DND-41 (cell line): ENCODE measurements at regions not wholly inside any gene's neighbourhood (a gene's known extent, or its start where the extent isn't known, plus 50 kb on each side); places are given as distances from the start of the nearest gene placed in this dataset.

Source experiments
- ATAC-seq: fragments of 200-7000 bp; cut with Tn5 transposase; 3 replicates; pipeline ENCODE4 v1.9.1; 2021; ENCODE audit warnings: low read depth; ENCODE audit not compliant: insufficient read depth
- DNase-seq: peaks from one replicate; pipeline ENCODE4 v3.0.0-alpha.2; 2020
- H2AFZ ChIP-seq: 2 replicates; pipeline ENCODE4 v1.6.0; 2012; ENCODE audit warnings: low read depth, low read length
- H3K27ac ChIP-seq: 2 replicates; pipeline ENCODE4 v1.5.1; 2012; ENCODE audit warnings: low read length, inconsistent platforms
- H3K27me3 ChIP-seq: fragments of 200-600 bp; sonication (generic); 2 replicates; pipeline ENCODE4 v1.6.0; 2012; ENCODE audit warnings: low read length, mild to moderate bottlenecking, inconsistent platforms; ENCODE audit not compliant: insufficient read depth, poor library complexity
- H3K36me3 ChIP-seq: 2 replicates; pipeline ENCODE4 v1.5.1; 2012; ENCODE audit warnings: low read length, inconsistent platforms; ENCODE audit not compliant: insufficient read depth
- H3K4me1 ChIP-seq: 2 replicates; pipeline ENCODE4 v1.5.1; 2012; ENCODE audit warnings: mild to moderate bottlenecking, low read length; ENCODE audit not compliant: insufficient read depth
- H3K4me2 ChIP-seq: 2 replicates; pipeline ENCODE4 v1.6.0; 2012; ENCODE audit warnings: mild to moderate bottlenecking, moderate library complexity, low read length, inconsistent platforms; ENCODE audit not compliant: insufficient read depth
- H3K4me3 ChIP-seq, 2 experiments: fragments of 200-600 bp in 1 of 2; shearing (Covaris generic) in 1 of 2; 2 replicates each; pipeline ENCODE4 v1.5.1; 2012 to 2016; ENCODE audit warnings: inconsistent platforms in 2 of 2, low read length in 2 of 2, mild to moderate bottlenecking in 2 of 2, low read depth in 1 of 2, moderate library complexity in 1 of 2
- H3K79me2 ChIP-seq: 2 replicates; pipeline ENCODE4 v1.6.0; 2012; ENCODE audit warnings: low read length, inconsistent platforms; ENCODE audit not compliant: insufficient read depth
- H3K9ac ChIP-seq: 2 replicates; pipeline ENCODE4 v1.6.0; 2012; ENCODE audit warnings: low read depth, mild to moderate bottlenecking, inconsistent platforms, low read length, moderate library complexity
- H3K9me3 ChIP-seq: 2 replicates; pipeline ENCODE4 v1.5.1; 2012; ENCODE audit warnings: low read length, moderate library complexity, mild to moderate bottlenecking, inconsistent platforms; ENCODE audit not compliant: insufficient read depth, severe bottlenecking
- H4K20me1 ChIP-seq: 2 replicates; pipeline ENCODE4 v1.6.0; 2012; ENCODE audit warnings: low read length; ENCODE audit not compliant: insufficient read depth
- EZH2 ChIP-seq: IDR thresholded peaks from 3 replicates; pipeline ENCODE4 v1.6.1; 2012; ENCODE audit warnings: borderline replicate concordance, low read depth, mild to moderate bottlenecking, moderate library complexity, low read length, inconsistent platforms; ENCODE audit not compliant: severe bottlenecking
- TF ChIP-seq, protein P1 (sequence below): IDR thresholded peaks from 2 replicates; pipeline ENCODE4 v1.5.1; 2012; ENCODE audit warnings: borderline replicate concordance, low read length, moderate library complexity, mild to moderate bottlenecking; ENCODE audit not compliant: poor library complexity, severe bottlenecking; ENCODE audit errors: extremely low read depth

DNA sequence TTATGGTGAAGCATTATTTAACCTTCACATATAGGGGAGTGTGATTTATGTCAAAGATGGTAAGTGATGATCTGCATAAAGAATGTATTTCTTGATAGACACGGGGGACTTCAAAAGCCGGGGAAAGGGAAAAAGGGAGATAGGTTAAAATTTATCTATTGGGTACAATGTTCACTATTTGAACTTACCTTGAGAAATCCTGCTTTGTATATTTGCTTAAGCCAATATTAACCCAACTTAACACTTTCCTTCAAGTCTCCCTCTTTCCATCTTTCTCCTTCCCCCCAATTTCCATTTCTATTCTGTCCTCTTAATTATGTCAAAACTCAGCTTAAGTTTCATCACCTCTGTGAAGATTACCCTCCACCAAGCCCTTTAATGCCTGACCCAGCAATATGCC lies 149.0 kb upstream of the ANK2 start:
- Histone ChIP-seq H3K9ac (no peak overlapping the region), H3K4me1 (no peaks in the 10 kb centered on the region), H4K20me1 (no peaks in the 10 kb centered on the region), H3K4me2 (no peak overlapping the region), H3K9me3 (no peaks in the 10 kb centered on the region), H3K4me3 (no peak overlapping the region), H3K36me3 (no peaks in the 10 kb centered on the region), H3K27ac (no peak overlapping the region), H3K27me3 (peaks cover 13% of the 10 kb centered on the region), H3K79me2 (no peaks in the 10 kb centered on the region), H2AFZ (no peak overlapping the region)
- TF ChIP-seq, protein P1, sequence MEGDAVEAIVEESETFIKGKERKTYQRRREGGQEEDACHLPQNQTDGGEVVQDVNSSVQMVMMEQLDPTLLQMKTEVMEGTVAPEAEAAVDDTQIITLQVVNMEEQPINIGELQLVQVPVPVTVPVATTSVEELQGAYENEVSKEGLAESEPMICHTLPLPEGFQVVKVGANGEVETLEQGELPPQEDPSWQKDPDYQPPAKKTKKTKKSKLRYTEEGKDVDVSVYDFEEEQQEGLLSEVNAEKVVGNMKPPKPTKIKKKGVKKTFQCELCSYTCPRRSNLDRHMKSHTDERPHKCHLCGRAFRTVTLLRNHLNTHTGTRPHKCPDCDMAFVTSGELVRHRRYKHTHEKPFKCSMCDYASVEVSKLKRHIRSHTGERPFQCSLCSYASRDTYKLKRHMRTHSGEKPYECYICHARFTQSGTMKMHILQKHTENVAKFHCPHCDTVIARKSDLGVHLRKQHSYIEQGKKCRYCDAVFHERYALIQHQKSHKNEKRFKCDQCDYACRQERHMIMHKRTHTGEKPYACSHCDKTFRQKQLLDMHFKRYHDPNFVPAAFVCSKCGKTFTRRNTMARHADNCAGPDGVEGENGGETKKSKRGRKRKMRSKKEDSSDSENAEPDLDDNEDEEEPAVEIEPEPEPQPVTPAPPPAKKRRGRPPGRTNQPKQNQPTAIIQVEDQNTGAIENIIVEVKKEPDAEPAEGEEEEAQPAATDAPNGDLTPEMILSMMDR = no peak
- no peak for TF ChIP-seq EZH2
- DNase-seq (no peak), ATAC-seq (no peak)

DNA sequence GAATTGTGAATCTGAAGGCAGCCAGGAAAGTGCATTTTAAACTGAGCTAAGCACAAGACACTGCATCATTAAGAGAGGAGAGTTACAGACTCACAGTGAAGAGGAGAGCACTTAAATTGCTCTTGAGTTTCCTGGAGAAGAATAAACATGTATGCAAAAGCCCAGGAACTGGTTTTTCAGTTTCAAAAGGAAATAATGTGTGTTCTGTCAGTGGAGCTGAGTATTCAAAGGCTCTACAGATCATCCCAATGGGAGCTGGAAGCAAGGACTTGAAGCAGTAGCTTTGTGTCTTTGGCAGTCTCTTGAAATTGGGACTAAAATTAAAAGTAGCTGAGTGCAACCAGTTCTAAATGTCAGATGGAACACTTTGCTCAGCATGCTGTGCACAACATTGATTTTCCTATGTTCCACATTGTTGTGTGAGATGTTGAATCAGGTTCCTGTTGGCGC lies 147.5 kb upstream of the ANK2 start:
- DNase-seq (no peak), ATAC-seq (no peak)
- H3K79me2 ChIP-seq = no peaks in the 10 kb centered on the region
- H3K4me3 ChIP-seq = no peak overlapping the region
- H3K4me1 ChIP-seq = no peaks in the 10 kb centered on the region
- TF ChIP-seq, protein P1 = no peak
- TF ChIP-seq EZH2 = no peak
- H3K9ac ChIP-seq = no peak overlapping the region
- peaks cover 6% of the 10 kb centered on the region for H3K27me3 ChIP-seq
- no peak overlapping the region for H3K27ac ChIP-seq
- no peaks in the 10 kb centered on the region for H3K9me3 ChIP-seq
- H4K20me1 ChIP-seq = no peaks in the 10 kb centered on the region
- no peak overlapping the region for H2AFZ ChIP-seq
- H3K4me2 ChIP-seq = no peak overlapping the region
- H3K36me3 ChIP-seq = no peaks in the 10 kb centered on the region

DNA sequence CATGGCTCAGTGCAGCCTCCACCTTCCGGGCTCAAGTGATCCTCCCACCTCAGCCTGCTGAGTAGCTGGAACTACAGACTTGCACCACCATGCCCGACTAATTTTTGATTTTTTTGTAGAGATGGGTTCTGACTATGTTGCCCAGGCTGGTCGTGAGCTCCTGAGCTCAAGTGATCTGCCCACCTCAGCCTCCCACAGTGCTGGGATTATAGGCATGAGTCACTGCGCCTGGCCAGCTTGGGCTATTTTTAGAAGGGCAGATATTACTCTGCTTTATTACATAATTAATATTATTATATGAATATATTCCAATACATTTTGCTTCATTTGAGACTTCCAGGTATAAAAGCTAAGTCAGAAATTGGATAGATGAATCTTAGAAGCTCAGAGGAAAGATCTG lies 143.7 kb upstream of the ANK2 start:
- Histone ChIP-seq H4K20me1 (no peaks in the 10 kb centered on the region), H3K79me2 (no peaks in the 10 kb centered on the region), H3K4me3 (no peak overlapping the region), H3K36me3 (no peaks in the 10 kb centered on the region), H3K9me3 (no peaks in the 10 kb centered on the region), H2AFZ (no peak overlapping the region), H3K4me2 (no peak overlapping the region), H3K4me1 (no peaks in the 10 kb centered on the region), H3K27ac (no peak overlapping the region), H3K9ac (no peak overlapping the region), H3K27me3 (no peaks in the 10 kb centered on the region)
- TF ChIP-seq, protein P1 = no peak
- TF ChIP-seq EZH2 = no peak
- DNase-seq = no peak
- ATAC-seq = no peak

DNA sequence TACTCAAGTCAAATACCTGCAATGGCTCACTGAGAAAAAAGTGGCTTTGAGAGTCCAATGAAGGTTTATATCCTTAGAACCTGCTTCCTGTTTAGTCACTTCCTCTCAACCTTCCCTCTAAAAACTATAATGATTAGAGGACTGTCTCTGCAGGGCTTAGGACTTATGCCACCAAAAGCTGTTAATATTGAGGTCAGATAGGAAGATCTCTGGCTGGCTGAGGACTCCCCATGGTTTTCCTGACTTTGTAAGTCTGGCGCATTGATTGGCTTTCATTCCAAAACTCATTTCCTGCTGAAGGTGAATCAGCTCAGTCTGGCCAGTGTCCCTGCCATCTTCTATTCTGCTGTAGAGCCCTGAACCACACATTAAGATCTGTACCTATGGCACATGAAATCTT lies 140.9 kb upstream of the ANK2 start:
- no peaks in the 10 kb centered on the region for H3K4me1 ChIP-seq
- DNase-seq = no peak
- H3K27ac ChIP-seq = no peak overlapping the region
- no peaks in the 10 kb centered on the region for H3K9me3 ChIP-seq
- no peak overlapping the region for H3K9ac ChIP-seq
- H3K4me3 ChIP-seq = no peak overlapping the region
- H2AFZ ChIP-seq = no peak overlapping the region
- no peaks in the 10 kb centered on the region for H3K27me3 ChIP-seq
- TF ChIP-seq, protein P1 = no peak
- no peak for TF ChIP-seq EZH2
- no peaks in the 10 kb centered on the region for H3K36me3 ChIP-seq
- no peaks in the 10 kb centered on the region for H4K20me1 ChIP-seq
- H3K4me2 ChIP-seq = no peak overlapping the region
- no peak for ATAC-seq
- H3K79me2 ChIP-seq = no peaks in the 10 kb centered on the region
